OCI-LY7 (cell line): ENCODE measurements at regions not wholly inside any gene's neighbourhood (a gene's known extent, or its start where the extent isn't known, plus 50 kb on each side); places are given as distances from the start of the nearest gene placed in this dataset.

Source experiments
- BruUV-seq: library from RNA; stranded (reverse); fragments of 400-500 nt; replicated peaks from 2 replicates; lab custom pipeline; 2021; lab: Mats Ljungman, UMichigan
- CTCF ChIA-PET: fragments of 300-600 bp; sonication (Branson Sonifier 250); formaldehyde crosslinking; loops from one replicate; lab custom pipeline; 2022; ENCODE audit warnings: antibody characterized with exemption; ENCODE audit not compliant: unreplicated experiment; lab: Charles Lee
- POLR2A ChIA-PET: fragments of 300-600 bp; sonication (Branson Sonifier 250); formaldehyde crosslinking; loops from one replicate; lab custom pipeline; 2022; ENCODE audit warnings: antibody characterized with exemption; lab: Charles Lee
- DNase-seq: peaks from one replicate; pipeline ENCODE4 v3.0.0-alpha.2; 2015; ENCODE audit warnings: low spot score
- H2AFZ ChIP-seq: fragments of 200-600 bp; sonication (generic), shearing (Covaris generic); 2 replicates; pipeline ENCODE4 v1.6.1; 2014; ENCODE audit warnings: mild to moderate bottlenecking, antibody characterized with exemption, low read length, moderate library complexity
- H3K27ac ChIP-seq: fragments of 200-600 bp; sonication (generic); 2 replicates; pipeline ENCODE4 v1.5.1; 2014; ENCODE audit warnings: mixed run types, low read depth, mild to moderate bottlenecking, moderate library complexity, low read length, inconsistent platforms; ENCODE audit not compliant: poor library complexity, severe bottlenecking
- H3K36me3 ChIP-seq: fragments of 200-600 bp; sonication (generic); 2 replicates; pipeline ENCODE4 v1.6.1; 2014; ENCODE audit warnings: mild to moderate bottlenecking, antibody characterized with exemption, low read length, moderate library complexity, mixed read lengths; ENCODE audit not compliant: insufficient read depth
- H3K4me1 ChIP-seq: fragments of 200-600 bp; sonication (generic); 2 replicates; pipeline ENCODE4 v1.5.1; 2014; ENCODE audit warnings: mild to moderate bottlenecking, low read length; ENCODE audit not compliant: insufficient read depth, poor library complexity, severe bottlenecking
- H3K4me2 ChIP-seq: fragments of 200-600 bp; sonication (generic); 2 replicates; pipeline ENCODE4 v1.6.1; 2014; ENCODE audit warnings: mild to moderate bottlenecking, low read length
- H3K4me3 ChIP-seq: fragments of 200-600 bp; sonication (generic); 2 replicates; pipeline ENCODE4 v1.5.1; 2014; ENCODE audit warnings: mild to moderate bottlenecking, low read depth, low read length; ENCODE audit not compliant: poor library complexity, severe bottlenecking
- H3K79me2 ChIP-seq: fragments of 200-600 bp; sonication (generic); 2 replicates; pipeline ENCODE4 v1.6.1; 2016; ENCODE audit warnings: low read depth, mild to moderate bottlenecking, low read length, moderate library complexity, mixed read lengths; ENCODE audit not compliant: insufficient read depth
- H3K9me2 ChIP-seq: fragments of 200-600 bp; sonication (generic); 2 replicates; pipeline ENCODE4 v1.6.1; 2016; ENCODE audit warnings: mild to moderate bottlenecking, low read length, mixed read lengths; ENCODE audit not compliant: insufficient read depth
- H3K9me3 ChIP-seq: fragments of 200-600 bp; sonication (generic); 2 replicates; pipeline ENCODE4 v1.6.1; 2014; ENCODE audit warnings: mild to moderate bottlenecking, mixed run types, low read length, mixed read lengths
- H4K20me1 ChIP-seq: fragments of 200-600 bp; sonication (generic); 2 replicates; pipeline ENCODE4 v1.6.1; 2014; ENCODE audit warnings: mild to moderate bottlenecking, antibody characterized with exemption, low read length, moderate library complexity, mixed read lengths; ENCODE audit not compliant: insufficient read depth
- EZH2phosphoT487 ChIP-seq: fragments of 200-600 bp; sonication (generic); IDR thresholded peaks from 2 replicates; pipeline ENCODE4 v1.6.1; 2018; ENCODE audit warnings: low read depth, borderline replicate concordance, mild to moderate bottlenecking, mixed run types, antibody characterized with exemption, low read length, moderate library complexity, mixed read lengths
- intact Hi-C: fragments of 100-400 bp; cut with micrococcal nuclease; formaldehyde crosslinking; loops from one replicate; pipeline ENCODE4 v1.10.0; 2022; ENCODE audit not compliant: unreplicated experiment
- TF ChIP-seq, protein P1 (sequence below): fragments of 200-600 bp; sonication (generic); conservative IDR thresholded peaks from 2 replicates; pipeline ENCODE4 v1.5.1; 2014; ENCODE audit warnings: mild to moderate bottlenecking, antibody characterized with exemption, low read length, moderate library complexity, mixed read lengths

DNA sequence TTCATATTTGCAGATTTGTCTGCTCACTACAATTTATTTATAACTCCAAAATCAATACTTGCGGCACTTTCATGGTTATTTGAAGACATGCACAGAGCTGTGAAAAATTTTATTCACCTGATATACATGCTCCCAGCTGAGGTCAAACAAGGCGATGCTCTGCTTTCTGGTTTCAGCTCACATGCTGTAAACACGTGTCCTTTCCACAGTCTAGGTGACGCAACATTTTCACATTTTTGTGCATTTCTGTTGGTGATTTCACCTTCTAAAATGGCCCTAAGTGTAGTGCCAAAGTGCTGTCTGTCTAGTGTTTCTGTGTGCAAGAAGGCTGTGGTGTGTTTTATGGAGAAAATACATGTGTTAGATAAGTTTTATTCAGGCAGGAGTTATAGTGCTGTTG is 650.5 kb downstream of the RNF144B start:
- Histone ChIP-seq H3K9me2 (no peaks in the 10 kb centered on the region), H3K9me3 (no peaks in the 10 kb centered on the region), H4K20me1 (no peaks in the 10 kb centered on the region), H3K4me2 (no peak overlapping the region), H3K4me3 (no peak overlapping the region), H3K27ac (no peak overlapping the region), H3K36me3 (no peaks in the 10 kb centered on the region), H3K4me1 (no peaks in the 10 kb centered on the region), H3K79me2 (no peaks in the 10 kb centered on the region), H2AFZ (no peak overlapping the region)
- ChIA-PET CTCF (no interaction called here), POLR2A (no interaction called here)
- intact Hi-C loops: no loop called here
- TF ChIP-seq EZH2phosphoT487: no peak
- TF ChIP-seq, protein P1, sequence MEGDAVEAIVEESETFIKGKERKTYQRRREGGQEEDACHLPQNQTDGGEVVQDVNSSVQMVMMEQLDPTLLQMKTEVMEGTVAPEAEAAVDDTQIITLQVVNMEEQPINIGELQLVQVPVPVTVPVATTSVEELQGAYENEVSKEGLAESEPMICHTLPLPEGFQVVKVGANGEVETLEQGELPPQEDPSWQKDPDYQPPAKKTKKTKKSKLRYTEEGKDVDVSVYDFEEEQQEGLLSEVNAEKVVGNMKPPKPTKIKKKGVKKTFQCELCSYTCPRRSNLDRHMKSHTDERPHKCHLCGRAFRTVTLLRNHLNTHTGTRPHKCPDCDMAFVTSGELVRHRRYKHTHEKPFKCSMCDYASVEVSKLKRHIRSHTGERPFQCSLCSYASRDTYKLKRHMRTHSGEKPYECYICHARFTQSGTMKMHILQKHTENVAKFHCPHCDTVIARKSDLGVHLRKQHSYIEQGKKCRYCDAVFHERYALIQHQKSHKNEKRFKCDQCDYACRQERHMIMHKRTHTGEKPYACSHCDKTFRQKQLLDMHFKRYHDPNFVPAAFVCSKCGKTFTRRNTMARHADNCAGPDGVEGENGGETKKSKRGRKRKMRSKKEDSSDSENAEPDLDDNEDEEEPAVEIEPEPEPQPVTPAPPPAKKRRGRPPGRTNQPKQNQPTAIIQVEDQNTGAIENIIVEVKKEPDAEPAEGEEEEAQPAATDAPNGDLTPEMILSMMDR: no peak
- BruUV-seq: no TSS peak
- DNase-seq: no peak

- no peaks in the 10 kb centered on the region for H3K36me3 ChIP-seq
- no peaks in the 10 kb centered on the region for H3K4me1 ChIP-seq
- H2AFZ ChIP-seq: no peak overlapping the region
- H3K4me3 ChIP-seq: no peak overlapping the region
- no peak for DNase-seq
- TF ChIP-seq, protein P1: no peak
- TF ChIP-seq EZH2phosphoT487: no peak
- no peak overlapping the region for H3K4me2 ChIP-seq
- no peaks in the 10 kb centered on the region for H4K20me1 ChIP-seq
- CTCF ChIA-PET: no interaction called here
- H3K9me3 ChIP-seq: no peaks in the 10 kb centered on the region
- H3K9me2 ChIP-seq: no peaks in the 10 kb centered on the region
- intact Hi-C loops: no loop called here
- no TSS peak for BruUV-seq
- H3K27ac ChIP-seq: no peak overlapping the region
- H3K79me2 ChIP-seq: no peaks in the 10 kb centered on the region
- POLR2A ChIA-PET: interaction anchor here (1.1 to 1.2 kb wide), 2 partner anchors 10 to 241 kb away, joined by 3 read pairs; no protein-coding TSS in a partner anchor
These were observed 652.1 kb downstream of the RNF144B start for GRCh38 chr6:19039287-19039686.

DNA sequence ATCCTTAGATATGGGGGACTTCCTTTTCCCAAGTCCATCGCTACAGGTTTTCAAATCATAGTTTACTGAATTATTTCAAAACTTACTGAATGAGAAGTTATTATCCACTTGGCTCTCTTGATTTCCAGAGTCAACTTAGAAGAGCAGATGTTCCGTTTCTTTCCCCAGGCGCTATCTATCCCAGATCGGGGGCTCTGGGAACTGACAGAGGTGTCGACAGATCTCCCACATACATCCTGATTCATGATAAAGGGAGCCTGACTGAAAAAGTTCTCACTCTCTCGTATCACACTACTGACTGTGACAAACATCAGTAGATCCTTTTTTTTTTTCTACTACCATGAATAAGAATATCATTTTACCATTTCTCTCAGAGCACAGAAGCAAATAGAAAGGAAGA is 654.8 kb downstream of the RNF144B start:
- H4K20me1 ChIP-seq: no peaks in the 10 kb centered on the region
- H3K4me3 ChIP-seq: no peak overlapping the region
- intact Hi-C loops: no loop called here
- H3K4me2 ChIP-seq: no peak overlapping the region
- H3K36me3 ChIP-seq: no peaks in the 10 kb centered on the region
- CTCF ChIA-PET: no interaction called here
- no peaks in the 10 kb centered on the region for H3K79me2 ChIP-seq
- no peak overlapping the region for H3K27ac ChIP-seq
- H3K9me2 ChIP-seq: no peaks in the 10 kb centered on the region
- BruUV-seq: no TSS peak
- DNase-seq: no peak
- TF ChIP-seq, protein P1: no peak
- no peak for TF ChIP-seq EZH2phosphoT487
- no peak overlapping the region for H2AFZ ChIP-seq
- POLR2A ChIA-PET: no interaction called here
- no peaks in the 10 kb centered on the region for H3K4me1 ChIP-seq
- H3K9me3 ChIP-seq: no peaks in the 10 kb centered on the region
